ENCODE measurements at regions not wholly inside any gene's neighbourhood (a gene's known extent, or its start where the extent isn't known, plus 50 kb on each side); places are given as distances from the start of the nearest gene placed in this dataset.

DNA sequence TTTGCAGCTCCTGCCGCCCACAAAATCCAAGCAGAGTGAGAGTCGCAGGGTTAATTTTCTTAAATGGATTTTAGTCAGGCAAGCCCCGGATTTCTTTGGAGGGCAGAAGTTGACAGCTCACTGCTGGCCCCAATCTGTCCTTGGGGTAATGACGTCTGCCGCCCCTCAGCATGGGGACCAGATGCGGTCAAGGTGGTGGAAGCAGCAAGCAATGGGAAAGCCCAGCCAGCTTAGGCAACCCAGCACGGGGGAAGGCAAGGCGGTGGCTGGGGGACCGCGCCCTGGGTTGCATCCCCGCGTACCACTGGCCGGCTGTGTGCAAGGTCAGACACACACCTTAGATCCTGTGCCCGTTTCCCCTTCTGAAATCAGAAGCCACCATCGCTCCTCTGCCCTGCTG, 321.7 kb downstream of the C16orf95 start:
- no peaks in the 10 kb centered on the region for H3K4me1 ChIP-seq
- ATAC-seq: no peak

GRCh38 chr16:86996081-86996480, 321.1 kb downstream of the C16orf95 start:
- Histone ChIP-seq H3K4me3 (no peak overlapping the region), H3K36me3 (no peaks in the 10 kb centered on the region), H3K4me1 (no peaks in the 10 kb centered on the region), H3K9me3 (no peaks in the 10 kb centered on the region), H3K27ac (no peak overlapping the region), H3K27me3 (ENCODE audit: low read depth) (peaks cover 32% of the 10 kb centered on the region)
- intact Hi-C loops (cut with DNase I): no loop called here
- ATAC-seq (no peak), DNase-seq (no peak)
- TF ChIP-seq CTCF (IDR thresholded peaks at IDR 0.05): no peak

More for the DNA sequence above, 321.7 kb downstream of the C16orf95 start:
- Histone ChIP-seq H3K36me3 (no peaks in the 10 kb centered on the region), H3K4me3 (no peak overlapping the region), H3K27me3 (ENCODE audit: low read depth) (peaks cover 32% of the 10 kb centered on the region), H3K27ac (no peak overlapping the region), H3K9me3 (no peaks in the 10 kb centered on the region)
- intact Hi-C loops (cut with DNase I): no loop called here
- TF ChIP-seq CTCF (IDR thresholded peaks at IDR 0.05): no peak
- no peak for DNase-seq

GRCh38 chr16:86997058-86997457, 320.1 kb downstream of the C16orf95 start:
- TF ChIP-seq CTCF (IDR thresholded peaks at IDR 0.05): no peak
- Histone ChIP-seq H3K4me1 (no peaks in the 10 kb centered on the region), H3K4me3 (no peak overlapping the region), H3K27me3 (ENCODE audit: low read depth) (peaks cover 32% of the 10 kb centered on the region), H3K9me3 (no peaks in the 10 kb centered on the region), H3K36me3 (no peaks in the 10 kb centered on the region), H3K27ac (no peak overlapping the region)
- DNase-seq (no peak), ATAC-seq (no peak)
- intact Hi-C loops (cut with DNase I): no loop called here

DNA sequence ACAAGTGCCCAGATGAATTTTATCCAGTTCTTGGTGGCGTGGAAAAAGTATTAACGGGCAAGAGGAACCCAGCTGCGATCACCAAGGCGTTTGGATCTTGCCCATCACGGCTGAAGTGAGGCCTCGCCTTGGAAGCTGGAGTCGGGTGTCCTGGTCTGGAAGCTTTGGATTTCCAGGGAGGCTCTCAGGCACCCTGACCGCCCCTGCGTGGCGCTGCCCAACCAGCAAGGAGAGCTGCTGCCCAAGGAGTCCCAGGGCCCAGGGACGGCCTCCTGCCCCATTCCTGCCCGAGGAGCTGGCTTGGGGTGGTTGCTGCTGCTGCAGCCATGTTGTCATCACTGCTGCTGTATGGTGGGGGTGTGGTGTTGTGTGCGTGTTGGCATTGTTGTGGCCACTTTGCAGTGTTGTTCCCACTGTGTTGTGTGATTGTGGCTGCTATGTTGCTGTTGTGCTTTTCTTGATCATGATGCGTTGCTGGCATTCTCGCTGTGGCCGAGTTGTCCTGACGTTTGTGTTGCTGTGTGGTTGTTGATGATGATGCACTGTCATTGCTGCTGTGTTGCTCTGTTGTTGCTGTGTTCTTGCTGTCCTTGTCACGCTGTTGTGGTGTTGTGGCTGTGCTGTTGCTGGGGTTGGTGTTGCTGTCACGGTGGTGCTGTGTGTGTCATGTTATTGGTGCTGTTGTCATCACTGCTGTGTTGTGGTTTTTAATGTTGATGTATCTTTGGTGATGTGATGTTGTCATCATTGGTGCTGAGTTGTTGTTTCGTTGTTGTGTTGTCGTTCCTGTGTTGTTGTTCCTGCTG, 318.8 kb downstream of the C16orf95 start:
- Histone ChIP-seq H3K27me3 (ENCODE audit: low read depth) (peaks cover 30% of the 10 kb centered on the region), H3K36me3 (no peaks in the 10 kb centered on the region), H3K4me1 (no peaks in the 10 kb centered on the region), H3K9me3 (no peaks in the 10 kb centered on the region), H3K27ac (no peak overlapping the region), H3K4me3 (no peak overlapping the region)
- intact Hi-C loops (cut with DNase I): no loop called here
- ATAC-seq (no peak), DNase-seq (no peak)
- no peak for TF ChIP-seq CTCF (IDR thresholded peaks at IDR 0.05)

DNA sequence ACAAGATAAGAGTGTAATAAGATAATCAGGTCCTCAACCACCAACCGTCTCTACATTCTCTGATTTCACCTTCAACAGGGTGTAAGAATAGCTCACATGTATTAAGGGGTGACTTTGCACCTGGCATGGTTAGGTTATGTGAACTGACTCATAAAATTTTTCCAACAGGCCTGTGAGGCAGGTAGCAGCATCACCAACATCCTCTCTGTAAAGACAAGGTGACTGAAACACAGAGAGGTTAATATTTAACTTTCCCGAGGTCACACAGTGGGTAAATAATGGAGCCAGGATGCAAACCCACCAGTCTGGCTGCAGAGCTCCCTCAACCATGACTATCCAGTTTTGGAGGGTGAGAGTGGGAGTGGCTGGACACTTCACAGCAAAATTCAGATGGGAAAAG, 317.2 kb downstream of the C16orf95 start:
- no peak overlapping the region for H3K27ac ChIP-seq
- H3K9me3 ChIP-seq: no peaks in the 10 kb centered on the region
- intact Hi-C loops (cut with DNase I): no loop called here
- ATAC-seq (no peak), DNase-seq (no peak)
- TF ChIP-seq CTCF (IDR thresholded peaks at IDR 0.05): no peak
- no peaks in the 10 kb centered on the region for H3K4me1 ChIP-seq
- H3K36me3 ChIP-seq: no peaks in the 10 kb centered on the region
- peaks cover 21% of the 10 kb centered on the region for H3K27me3 ChIP-seq (ENCODE audit: low read depth)
- H3K4me3 ChIP-seq: no peak overlapping the region
